CD4-positive, alpha-beta T cell (primary cell): ENCODE measurements at regions not wholly inside any gene's neighbourhood (a gene's known extent, or its start where the extent isn't known, plus 50 kb on each side); places are given as distances from the start of the nearest gene placed in this dataset.

Source experiments
- ATAC-seq: fragments of 200-7000 bp; cut with Tn5 transposase; one replicate; pipeline ENCODE4 v1.10.0; 2022; ENCODE audit warnings: mild to moderate bottlenecking; ENCODE audit not compliant: poor library complexity
- CTCF ChIA-PET: fragments of 350-600 bp; sonication (Branson Sonifier 250); formaldehyde crosslinking; loops from one replicate; lab custom pipeline; 2021; ENCODE audit warnings: antibody characterized with exemption, inconsistent platforms; lab: Charles Lee
- POLR2A ChIA-PET: fragments of 350-600 bp; sonication (Branson Sonifier 250); formaldehyde crosslinking; loops from one replicate; lab custom pipeline; 2021; ENCODE audit warnings: antibody characterized with exemption, inconsistent platforms; lab: Charles Lee
- DNase-seq, 14 experiments: peaks; one replicate each; pipeline ENCODE4 v3.0.0-alpha.2; 2013 to 2020; ENCODE audit warnings: mixed read lengths in 2 of 14
- H3K27ac ChIP-seq, 2 donors: one replicate each; pipeline versions ENCODE4 v1.5.1 to v1.7.0; 2013; ENCODE audit warnings: low read length in 2 of 2, low read depth in 1 of 2, mild to moderate bottlenecking in 1 of 2
- H3K27me3 ChIP-seq, 2 experiments: 1 replicate in 1 of 2; 2 replicates in 1 of 2; pipeline versions ENCODE4 v1.6.1 to v1.7.0; 2013; ENCODE audit warnings: low read length in 2 of 2, control low read depth in 1 of 2, mild to moderate bottlenecking in 1 of 2, moderate library complexity in 1 of 2; ENCODE audit not compliant: insufficient read depth in 2 of 2, control insufficient read depth in 1 of 2
- H3K36me3 ChIP-seq: one replicate; pipeline ENCODE4 v1.6.1; 2013; ENCODE audit warnings: low read length, control low read depth; ENCODE audit not compliant: insufficient read depth
- H3K4me1 ChIP-seq: one replicate; pipeline ENCODE4 v1.6.1; 2013; ENCODE audit warnings: low read length, control low read depth; ENCODE audit not compliant: insufficient read depth
- H3K4me3 ChIP-seq: one replicate; pipeline ENCODE4 v1.5.1; 2013; ENCODE audit warnings: mild to moderate bottlenecking, low read length, moderate library complexity
- H3K9me3 ChIP-seq, 2 experiments: 1 replicate in 1 of 2; 2 replicates in 1 of 2; pipeline versions ENCODE4 v1.6.1 to v1.7.0; 2013; ENCODE audit warnings: low read length in 2 of 2, mild to moderate bottlenecking in 2 of 2, control low read depth in 1 of 2, moderate library complexity in 1 of 2; ENCODE audit not compliant: control insufficient read depth in 1 of 2, insufficient read depth in 1 of 2
- H3K27ac Mint-ChIP-seq: one replicate; pipeline ENCODE4 v1.8.0; 2020; ENCODE audit warnings: mixed read lengths
- H3K27me3 Mint-ChIP-seq: one replicate; pipeline ENCODE4 v1.8.0; 2021; ENCODE audit warnings: mixed read lengths
- H3K36me3 Mint-ChIP-seq: one replicate; pipeline ENCODE4 v1.8.0; 2021; ENCODE audit warnings: low read depth, mixed read lengths
- H3K4me1 Mint-ChIP-seq: one replicate; pipeline ENCODE4 v1.8.0; 2021; ENCODE audit warnings: low read depth, mixed read lengths
- H3K4me3 Mint-ChIP-seq: one replicate; pipeline ENCODE4 v1.8.0; 2020; ENCODE audit warnings: mild to moderate bottlenecking, mixed read lengths
- H3K9me3 Mint-ChIP-seq: one replicate; pipeline ENCODE4 v1.8.0; 2020; ENCODE audit warnings: mixed read lengths
- intact Hi-C, 2 experiments: fragments of 100-400 bp; cut with DNase I in 1 of 2; cut with micrococcal nuclease in 1 of 2; formaldehyde crosslinking; loops; one replicate each; pipeline versions ENCODE4 v1.15.1 to v1.9.0; 2023 to 2025; cut with DNase I, micrococcal nuclease
- TF ChIP-seq, protein P1 (sequence below): fragments of 200-600 bp; IDR thresholded peaks from one replicate; pipeline ENCODE4 v1.8.0; 2022; ENCODE audit warnings: antibody characterized with exemption, mild to moderate bottlenecking

DNA sequence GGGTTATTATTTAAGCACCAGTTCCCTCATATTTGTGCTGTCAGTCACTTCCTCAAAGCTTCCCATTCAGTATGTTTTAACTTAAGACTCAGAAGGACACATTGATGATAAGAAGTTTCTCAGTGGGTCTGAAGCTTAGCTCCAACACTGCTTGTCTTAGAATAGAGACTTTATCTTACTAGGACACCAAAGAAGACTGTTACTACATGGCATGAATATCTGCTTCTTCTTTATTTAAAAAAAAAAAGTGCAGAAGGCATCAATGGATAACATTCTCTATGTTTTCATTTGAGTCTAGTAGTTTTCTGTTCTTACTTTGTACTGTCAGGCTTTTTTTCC lies 404.2 kb downstream of the DAD1 start:
- Histone ChIP-seq H3K9me3 (no peaks in the 10 kb centered on the region), H3K4me1 (no peaks in the 10 kb centered on the region), H3K36me3 (no peaks in the 10 kb centered on the region), H3K27ac (no peak overlapping the region), H3K27me3 (no peaks in the 10 kb centered on the region), H3K4me3 (no peak overlapping the region)
- DNase-seq = no peak
- no peak overlapping the region for H3K4me3 Mint-ChIP-seq
- TF ChIP-seq, protein P1, sequence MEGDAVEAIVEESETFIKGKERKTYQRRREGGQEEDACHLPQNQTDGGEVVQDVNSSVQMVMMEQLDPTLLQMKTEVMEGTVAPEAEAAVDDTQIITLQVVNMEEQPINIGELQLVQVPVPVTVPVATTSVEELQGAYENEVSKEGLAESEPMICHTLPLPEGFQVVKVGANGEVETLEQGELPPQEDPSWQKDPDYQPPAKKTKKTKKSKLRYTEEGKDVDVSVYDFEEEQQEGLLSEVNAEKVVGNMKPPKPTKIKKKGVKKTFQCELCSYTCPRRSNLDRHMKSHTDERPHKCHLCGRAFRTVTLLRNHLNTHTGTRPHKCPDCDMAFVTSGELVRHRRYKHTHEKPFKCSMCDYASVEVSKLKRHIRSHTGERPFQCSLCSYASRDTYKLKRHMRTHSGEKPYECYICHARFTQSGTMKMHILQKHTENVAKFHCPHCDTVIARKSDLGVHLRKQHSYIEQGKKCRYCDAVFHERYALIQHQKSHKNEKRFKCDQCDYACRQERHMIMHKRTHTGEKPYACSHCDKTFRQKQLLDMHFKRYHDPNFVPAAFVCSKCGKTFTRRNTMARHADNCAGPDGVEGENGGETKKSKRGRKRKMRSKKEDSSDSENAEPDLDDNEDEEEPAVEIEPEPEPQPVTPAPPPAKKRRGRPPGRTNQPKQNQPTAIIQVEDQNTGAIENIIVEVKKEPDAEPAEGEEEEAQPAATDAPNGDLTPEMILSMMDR = no peak
- intact Hi-C loops = no loop called here
- no peaks in the 10 kb centered on the region for H3K36me3 Mint-ChIP-seq
- ChIA-PET POLR2A (no interaction called here), CTCF (no interaction called here)
- no peak for ATAC-seq
- H3K27me3 Mint-ChIP-seq = no peaks in the 10 kb centered on the region
- no peaks in the 10 kb centered on the region for H3K9me3 Mint-ChIP-seq
- H3K27ac Mint-ChIP-seq = no peak overlapping the region
- peaks cover 2% of the 10 kb centered on the region for H3K4me1 Mint-ChIP-seq

DNA sequence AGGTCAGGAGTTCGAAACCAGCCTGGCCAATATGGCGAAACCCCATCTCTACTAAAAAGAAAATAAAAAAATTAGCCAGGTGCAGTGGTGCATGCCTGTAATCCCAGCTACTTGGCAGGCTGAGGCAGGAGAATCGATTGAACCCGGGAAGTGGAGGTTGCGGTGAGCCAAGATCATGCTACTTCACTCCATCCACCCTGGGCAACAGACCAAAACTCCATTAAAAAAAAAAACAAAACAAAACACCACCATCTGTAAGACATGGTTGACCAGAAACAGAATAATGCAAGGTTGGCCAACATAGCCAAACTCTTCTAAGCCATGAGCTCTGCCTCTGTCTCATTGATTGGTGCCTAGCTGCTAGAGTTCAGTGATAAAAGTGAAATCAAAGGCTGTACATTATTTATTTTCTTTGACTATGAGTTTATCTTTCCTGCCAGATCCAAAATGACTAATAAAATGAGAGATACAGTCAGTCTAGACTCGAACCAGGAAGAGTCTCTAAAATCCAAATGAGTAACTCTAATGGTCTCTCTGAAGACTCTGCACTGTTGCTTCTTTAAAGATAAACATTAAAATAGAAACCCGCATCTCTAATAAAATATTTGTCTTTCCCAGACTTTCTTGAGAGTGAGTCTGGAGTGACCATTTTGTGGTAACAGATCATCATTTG lies 404.7 kb downstream of the DAD1 start:
- ChIA-PET CTCF (no interaction called here), POLR2A (no interaction called here)
- Mint-ChIP-seq H3K36me3 (no peaks in the 10 kb centered on the region), H3K4me3 (no peak overlapping the region), H3K27me3 (no peaks in the 10 kb centered on the region), H3K4me1 (peaks cover 5% of the 10 kb centered on the region), H3K9me3 (no peaks in the 10 kb centered on the region), H3K27ac (no peak overlapping the region)
- Histone ChIP-seq H3K27me3 (no peaks in the 10 kb centered on the region), H3K27ac (no peak overlapping the region), H3K36me3 (no peaks in the 10 kb centered on the region), H3K4me1 (no peaks in the 10 kb centered on the region), H3K4me3 (no peak overlapping the region), H3K9me3 (no peaks in the 10 kb centered on the region)
- ATAC-seq (no peak), DNase-seq (no peak)
- TF ChIP-seq, protein P1 = no peak
- intact Hi-C loops = no loop called here

DNA sequence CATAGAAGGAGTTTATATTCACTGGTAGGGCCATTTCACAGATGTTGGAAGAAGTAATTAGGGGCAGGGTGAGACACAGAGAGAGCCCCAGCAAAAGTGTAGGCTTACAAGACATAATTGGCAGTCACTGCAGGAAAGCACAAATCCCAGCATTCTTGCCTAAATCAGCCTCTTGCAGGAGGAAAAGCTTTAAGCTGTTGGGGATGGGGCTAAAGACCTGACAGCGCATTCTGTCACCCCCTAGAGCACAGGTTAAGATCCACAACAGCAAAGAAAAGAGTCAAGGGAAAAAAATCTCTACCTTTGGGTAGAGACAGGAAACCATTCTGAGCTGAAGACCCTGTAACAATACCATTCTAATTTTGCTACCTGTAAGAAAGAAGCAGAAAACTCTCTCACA lies 409.0 kb downstream of the DAD1 start:
- no peak for DNase-seq
- intact Hi-C loops = no loop called here
- no peak overlapping the region for H3K27ac ChIP-seq
- CTCF ChIA-PET = no interaction called here
- H3K27me3 Mint-ChIP-seq = no peaks in the 10 kb centered on the region
- H3K9me3 ChIP-seq = no peaks in the 10 kb centered on the region
- H3K9me3 Mint-ChIP-seq = no peaks in the 10 kb centered on the region
- no peak overlapping the region for H3K4me3 Mint-ChIP-seq
- no peak for ATAC-seq
- H3K4me1 Mint-ChIP-seq = peaks cover 19% of the 10 kb centered on the region
- H3K36me3 Mint-ChIP-seq = no peaks in the 10 kb centered on the region
- TF ChIP-seq, protein P1 = no peak
- POLR2A ChIA-PET = no interaction called here
- H3K4me1 ChIP-seq = peaks cover 3% of the 10 kb centered on the region
- H3K36me3 ChIP-seq = no peaks in the 10 kb centered on the region
- no peaks in the 10 kb centered on the region for H3K27me3 ChIP-seq
- H3K27ac Mint-ChIP-seq = no peak overlapping the region
- H3K4me3 ChIP-seq = no peak overlapping the region
